ENCODE measurements at regions not wholly inside any gene's neighbourhood (a gene's known extent, or its start where the extent isn't known, plus 50 kb on each side); places are given as distances from the start of the nearest gene placed in this dataset.

GRCh38 chr10:129192344-129193128 lies 274.5 kb upstream of the MGMT start:
- H3K4me3 ChIP-seq (ENCODE audit: low read depth, low read length): no peak overlapping the region
- no peak for TF ChIP-seq CTCF (IDR thresholded peaks at IDR 0.05; ENCODE audit: insufficient read depth, low read depth, low read length, missing control alignments)
- DNase-seq (ENCODE audit: low read depth): no peak

- TF ChIP-seq CTCF (IDR thresholded peaks at IDR 0.05; ENCODE audit: insufficient read depth, low read depth, low read length, missing control alignments): no peak
- no peak for DNase-seq (ENCODE audit: low read depth)
- H3K4me3 ChIP-seq (ENCODE audit: low read depth, low read length): no peak overlapping the region
These were observed 273.9 kb upstream of the MGMT start for GRCh38 chr10:129193148-129193547.

- DNase-seq (ENCODE audit: low read depth): no peak
- no peak overlapping the region for H3K4me3 ChIP-seq (ENCODE audit: low read depth, low read length)
- TF ChIP-seq CTCF (IDR thresholded peaks at IDR 0.05; ENCODE audit: insufficient read depth, low read depth, low read length, missing control alignments): no peak
These were observed 272.7 kb upstream of the MGMT start for GRCh38 chr10:129194181-129194870.

- H3K4me3 ChIP-seq (ENCODE audit: low read depth, low read length): no peak overlapping the region
- no peak for TF ChIP-seq CTCF (IDR thresholded peaks at IDR 0.05; ENCODE audit: insufficient read depth, low read depth, low read length, missing control alignments)
- no peak for DNase-seq (ENCODE audit: low read depth)
These were observed 267.2 kb upstream of the MGMT start for GRCh38 chr10:129199826-129200225.

GRCh38 chr10:129203819-129204218 lies 263.2 kb upstream of the MGMT start:
- no peak for TF ChIP-seq CTCF (IDR thresholded peaks at IDR 0.05; ENCODE audit: insufficient read depth, low read depth, low read length, missing control alignments)
- DNase-seq (ENCODE audit: low read depth): no peak
- H3K4me3 ChIP-seq (ENCODE audit: low read depth, low read length): no peak overlapping the region

- no peak overlapping the region for H3K4me3 ChIP-seq (ENCODE audit: low read depth, low read length)
- no peak for TF ChIP-seq CTCF (IDR thresholded peaks at IDR 0.05; ENCODE audit: insufficient read depth, low read depth, low read length, missing control alignments)
- DNase-seq (ENCODE audit: low read depth): no peak
These were observed 259.7 kb upstream of the MGMT start for GRCh38 chr10:129207297-129207696.

Measured in GM12865 (cell line).